ENCODE measurements at regions not wholly inside any gene's neighbourhood (a gene's known extent, or its start where the extent isn't known, plus 50 kb on each side); places are given as distances from the start of the nearest gene placed in this dataset.

GRCh38 chrX:115362334-115363095 lies 73.0 kb downstream of the LUZP4 start:
- Mint-ChIP-seq H3K36me3 (no peaks in the 10 kb centered on the region), H3K27ac (no peak overlapping the region), H3K4me3 (no peak overlapping the region), H3K9me3 (peaks cover 4% of the 10 kb centered on the region; the same call in 1 of the 2 replicates), H3K27me3 (ENCODE audit: low read depth) (peaks cover 18% of the 10 kb centered on the region), H3K4me1 (no peaks in the 10 kb centered on the region)
- 0 out of 2 replicates have a peak, but pooled peaks have one; percentile 16 for TF ChIP-seq CTCF (IDR thresholded peaks at IDR 0.05)
- TF ChIP-seq SP1 (CRISPR knock-in tag; conservative IDR thresholded peaks at IDR 0.05): no peak
- TF ChIP-seq USF1 (CRISPR knock-in tag; IDR thresholded peaks at IDR 0.05): no peak
- CTCF ChIA-PET: interaction anchor here (1.0 to 1.5 kb wide), 2 partner anchors 10 to 209 kb away, joined by 3 read pairs; no protein-coding TSS in a partner anchor
- POLR2A ChIA-PET: no interaction called here
- no peak for DNase-seq (ENCODE audit: low spot score)
- peak; percentile 71 for ATAC-seq

- peaks cover 9% of the 10 kb centered on the region for H3K27me3 Mint-ChIP-seq (ENCODE audit: low read depth)
- ChIA-PET CTCF (interaction anchor here (0.7 to 1.5 kb wide), 6 partner anchors 9 to 280 kb away, joined by 3 to 5 read pairs (median 3); no protein-coding TSS in a partner anchor), POLR2A (no interaction called here)
- no peak for ATAC-seq
- TF ChIP-seq GTF2I (CRISPR knock-in tag; conservative IDR thresholded peaks at IDR 0.05) (no peak), ZBTB21 (CRISPR knock-in tag; IDR thresholded peaks at IDR 0.05; ENCODE audit: borderline replicate concordance) (no peak), CTCF (IDR thresholded peaks at IDR 0.05) (no peak), SOX15 (CRISPR knock-in tag; IDR thresholded peaks at IDR 0.05) (no peak), PRRX2 (CRISPR knock-in tag; IDR thresholded peaks at IDR 0.05) (no peak)
- TF ChIP-seq, protein P1, sequence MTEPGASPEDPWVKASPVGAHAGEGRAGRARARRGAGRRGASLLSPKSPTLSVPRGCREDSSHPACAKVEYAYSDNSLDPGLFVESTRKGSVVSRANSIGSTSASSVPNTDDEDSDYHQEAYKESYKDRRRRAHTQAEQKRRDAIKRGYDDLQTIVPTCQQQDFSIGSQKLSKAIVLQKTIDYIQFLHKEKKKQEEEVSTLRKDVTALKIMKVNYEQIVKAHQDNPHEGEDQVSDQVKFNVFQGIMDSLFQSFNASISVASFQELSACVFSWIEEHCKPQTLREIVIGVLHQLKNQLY (CRISPR knock-in tag; IDR thresholded peaks at IDR 0.05): no peak
- H3K4me3 Mint-ChIP-seq: no peak overlapping the region
- no peaks in the 10 kb centered on the region for H3K36me3 Mint-ChIP-seq
- no peak overlapping the region for H3K27ac Mint-ChIP-seq
- no peaks in the 10 kb centered on the region for H3K4me1 Mint-ChIP-seq
- H3K9me3 Mint-ChIP-seq: peaks cover 4% of the 10 kb centered on the region; the same call in 1 of the 2 replicates
- DNase-seq (ENCODE audit: low spot score): no peak
Observed at GRCh38 chrX:115363372-115363771, 73.9 kb downstream of the LUZP4 start.

- TF ChIP-seq PREB (CRISPR knock-in tag; IDR thresholded peaks at IDR 0.05; ENCODE audit: borderline replicate concordance) (no peak), RELA (CRISPR knock-in tag; IDR thresholded peaks at IDR 0.05; ENCODE audit: borderline replicate concordance) (no peak), NR2C2 (CRISPR knock-in tag; IDR thresholded peaks at IDR 0.05) (no peak)
- TF ChIP-seq, protein P2, sequence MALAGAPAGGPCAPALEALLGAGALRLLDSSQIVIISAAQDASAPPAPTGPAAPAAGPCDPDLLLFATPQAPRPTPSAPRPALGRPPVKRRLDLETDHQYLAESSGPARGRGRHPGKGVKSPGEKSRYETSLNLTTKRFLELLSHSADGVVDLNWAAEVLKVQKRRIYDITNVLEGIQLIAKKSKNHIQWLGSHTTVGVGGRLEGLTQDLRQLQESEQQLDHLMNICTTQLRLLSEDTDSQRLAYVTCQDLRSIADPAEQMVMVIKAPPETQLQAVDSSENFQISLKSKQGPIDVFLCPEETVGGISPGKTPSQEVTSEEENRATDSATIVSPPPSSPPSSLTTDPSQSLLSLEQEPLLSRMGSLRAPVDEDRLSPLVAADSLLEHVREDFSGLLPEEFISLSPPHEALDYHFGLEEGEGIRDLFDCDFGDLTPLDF (CRISPR knock-in tag; IDR thresholded peaks at IDR 0.05): no peak
- Mint-ChIP-seq H3K4me1 (no peaks in the 10 kb centered on the region), H3K9me3 (peaks cover 4% of the 10 kb centered on the region; the same call in 1 of the 2 replicates), H3K36me3 (no peaks in the 10 kb centered on the region), H3K27me3 (ENCODE audit: low read depth) (peaks cover 5% of the 10 kb centered on the region), H3K27ac (no peak overlapping the region), H3K4me3 (no peak overlapping the region)
- ChIA-PET CTCF (interaction anchor here (0.7 to 1.5 kb wide), 5 partner anchors 9 to 279 kb away, joined by 3 to 5 read pairs (median 3); no protein-coding TSS in a partner anchor), POLR2A (no interaction called here)
- DNase-seq (ENCODE audit: low spot score) (no peak), ATAC-seq (no peak)
Observed at GRCh38 chrX:115363897-115364296, 74.4 kb downstream of the LUZP4 start.

Data from WTC11 (cell line).